NCI-H146 (cell line): ENCODE measurements at regions not wholly inside any gene's neighbourhood (a gene's known extent, or its start where the extent isn't known, plus 50 kb on each side); places are given as distances from the start of the nearest gene placed in this dataset.

Experiments
- DNase-seq: peaks from one replicate; lab custom pipeline; 2025; lab: John Stamatoyannopoulos, UW

DNA sequence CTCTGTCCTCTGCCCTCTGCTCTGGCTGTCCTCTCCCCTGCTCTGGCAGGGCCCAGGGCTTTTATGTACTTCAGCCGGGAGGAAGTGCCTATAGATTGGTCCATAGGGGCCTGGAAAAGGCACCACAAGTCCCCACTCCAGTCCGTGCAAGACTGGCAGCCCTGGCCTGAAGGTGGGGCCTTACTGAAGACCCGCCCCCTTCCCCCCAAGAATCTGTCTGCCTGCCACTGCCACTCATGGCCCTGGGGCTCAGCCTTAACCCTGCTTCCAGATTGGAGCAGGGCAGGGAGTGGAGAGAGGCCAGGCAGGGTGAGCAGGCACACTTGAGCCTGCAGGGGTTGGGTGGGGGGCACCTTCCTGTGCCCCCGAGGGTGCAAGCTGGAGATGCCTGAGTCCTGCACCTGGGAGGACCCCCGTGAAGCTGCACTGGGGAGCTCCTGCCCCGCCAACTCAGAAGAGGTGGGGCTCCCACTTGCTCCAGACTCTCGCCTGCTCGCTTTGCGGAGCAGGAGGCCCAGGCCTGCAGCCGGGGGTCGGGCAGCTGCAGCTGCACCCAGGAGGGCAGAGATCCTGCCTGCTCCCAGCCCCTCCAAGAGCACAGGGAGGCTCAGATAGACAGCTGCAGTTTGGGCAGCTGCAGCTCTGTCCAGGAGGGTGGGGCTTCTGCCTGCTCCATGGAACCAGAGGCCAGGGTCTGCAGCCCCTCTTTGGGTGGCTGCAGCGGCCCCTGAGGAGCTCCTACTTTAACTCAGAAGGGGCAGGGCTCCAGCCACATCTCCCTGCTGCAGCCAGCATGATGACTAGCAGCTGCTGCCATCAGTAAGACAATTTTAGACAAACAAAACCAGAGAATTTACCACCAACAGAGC, 51.0 kb upstream of the SC5D start:
- peak; percentile 55 for DNase-seq
